GM19023 (cell line): ENCODE measurements at regions not wholly inside any gene's neighbourhood (a gene's known extent, or its start where the extent isn't known, plus 50 kb on each side); places are given as distances from the start of the nearest gene placed in this dataset.
"Not testable (repeated sequence)": the region's sequence is repeated elsewhere in the genome, so short reads cannot be mapped to it uniquely, and the experiment has no call there.

Experiments used
- ATAC-seq: cut with Tn5 transposase; IDR thresholded peaks from one replicate; pipeline ENCODE4 v1.9.1; 2021; ENCODE audit warnings: mild to moderate bottlenecking, moderate library complexity; ENCODE audit not compliant: unreplicated experiment

DNA sequence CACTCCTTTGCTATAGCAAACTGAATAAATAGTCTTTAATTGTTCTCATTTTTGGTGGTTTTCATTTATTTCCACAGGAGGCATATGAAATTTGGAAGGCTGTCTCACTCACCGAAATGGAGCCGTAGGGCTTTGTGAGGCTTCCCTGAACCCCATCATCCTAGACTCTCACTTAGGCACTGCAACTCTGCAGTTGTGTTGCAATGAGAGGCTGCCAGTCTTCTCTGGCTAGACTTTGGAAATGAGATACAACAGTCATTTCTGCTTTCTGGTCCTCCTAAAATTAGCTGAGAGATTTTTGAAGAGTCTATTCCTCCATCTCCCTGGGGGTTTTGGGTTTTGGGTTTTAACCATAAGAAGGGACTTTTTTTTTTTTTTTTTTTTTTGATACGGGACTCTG lies 146.5 kb downstream of the SH3BGRL start:
- no peak for ATAC-seq

DNA sequence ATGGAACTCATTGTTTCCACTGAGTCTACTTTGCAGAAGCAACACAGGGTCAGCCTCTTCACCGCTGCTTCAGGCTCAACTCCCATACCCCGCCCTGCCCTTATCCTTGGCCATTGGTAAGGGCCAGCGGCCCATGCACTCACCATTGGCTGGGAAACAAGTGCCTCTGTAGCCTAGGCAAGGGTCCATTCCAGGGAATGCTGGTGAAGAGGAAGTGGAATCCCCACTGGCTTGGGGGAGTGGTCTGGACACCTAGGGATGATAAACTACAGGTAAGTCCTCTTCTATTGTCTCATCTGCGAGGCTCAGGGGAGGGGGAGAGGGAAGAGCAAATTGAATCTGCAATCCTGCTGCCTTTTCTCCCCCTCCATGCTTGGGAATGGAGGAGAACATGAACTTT lies 153.1 kb downstream of the SH3BGRL start:
- ATAC-seq = no peak

DNA sequence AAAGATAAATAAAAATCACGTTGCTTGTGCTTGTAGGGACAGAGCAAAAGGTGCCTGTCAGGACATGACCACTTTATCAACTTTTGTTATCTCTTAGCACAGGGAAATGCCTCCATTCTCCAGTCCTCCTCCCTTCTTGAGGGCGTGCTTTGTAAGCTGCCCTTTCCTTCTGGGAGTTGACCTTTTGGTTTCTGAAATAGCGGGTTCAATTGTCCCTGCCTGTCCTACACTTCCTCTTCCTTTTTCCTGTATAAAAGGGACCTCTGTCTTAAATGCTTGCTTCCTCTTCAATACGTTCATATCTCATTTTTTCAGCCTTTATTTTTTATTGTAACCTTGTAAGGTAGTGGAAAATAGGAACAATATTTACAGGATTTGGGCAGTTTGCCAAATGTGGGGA lies 153.5 kb downstream of the SH3BGRL start:
- no peak for ATAC-seq

DNA sequence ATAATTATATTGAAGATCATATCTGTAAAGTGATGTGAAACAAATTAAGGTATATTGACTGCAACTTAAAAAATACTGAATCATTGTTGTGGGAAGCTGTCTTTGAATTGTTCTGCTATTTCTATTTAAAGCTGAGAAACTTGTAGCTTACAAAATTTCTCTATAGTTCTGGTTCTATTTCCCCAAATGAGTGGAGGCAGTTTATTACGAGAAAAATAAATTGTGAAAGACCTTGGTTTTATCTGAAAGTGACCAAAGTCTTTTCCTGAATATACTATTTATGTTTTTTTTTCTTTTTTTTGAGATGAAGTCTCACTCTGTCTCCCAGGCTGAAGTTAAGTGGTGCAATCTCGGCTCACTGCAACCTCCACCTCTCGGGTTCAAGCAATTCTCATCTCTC lies 165.4 kb downstream of the SH3BGRL start:
- no peak for ATAC-seq

DNA sequence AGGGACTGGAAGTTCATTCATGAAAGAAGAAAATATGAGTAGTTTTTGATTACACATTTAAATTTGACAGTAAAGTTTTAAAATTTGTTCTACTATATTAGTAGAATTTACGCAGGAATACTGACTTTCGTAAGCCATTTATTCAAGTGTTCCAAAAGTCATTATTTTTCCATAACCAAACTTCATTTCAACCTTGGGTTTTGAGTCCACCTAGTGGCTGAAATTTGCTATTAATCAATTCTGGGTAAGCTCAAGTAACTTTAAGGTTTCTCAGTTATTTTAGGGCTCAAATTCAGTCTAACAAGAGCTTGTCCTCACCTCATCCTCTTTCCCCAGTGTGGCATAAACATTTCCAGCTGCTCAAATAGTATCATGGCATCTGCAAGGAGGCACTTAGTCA lies 175.4 kb downstream of the SH3BGRL start:
- no peak for ATAC-seq

DNA sequence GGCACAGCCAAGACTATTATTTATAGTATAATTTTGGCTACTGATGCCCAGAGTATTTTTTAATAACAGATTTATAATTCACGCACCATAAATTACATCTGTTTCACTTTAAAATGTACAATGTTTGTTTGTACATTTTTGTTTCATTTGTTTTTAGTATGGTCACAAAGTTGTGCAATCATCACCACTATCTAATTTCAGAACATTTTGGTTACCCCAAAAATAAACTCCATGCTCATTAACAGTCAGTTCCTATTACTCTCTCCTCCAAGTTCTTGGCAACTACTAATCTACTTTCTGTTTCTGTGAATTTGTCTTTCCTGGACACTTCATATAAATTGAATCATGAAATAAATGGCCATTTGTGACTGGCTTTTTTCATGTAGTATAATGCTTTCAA lies 176.7 kb downstream of the SH3BGRL start:
- no peak for ATAC-seq

DNA sequence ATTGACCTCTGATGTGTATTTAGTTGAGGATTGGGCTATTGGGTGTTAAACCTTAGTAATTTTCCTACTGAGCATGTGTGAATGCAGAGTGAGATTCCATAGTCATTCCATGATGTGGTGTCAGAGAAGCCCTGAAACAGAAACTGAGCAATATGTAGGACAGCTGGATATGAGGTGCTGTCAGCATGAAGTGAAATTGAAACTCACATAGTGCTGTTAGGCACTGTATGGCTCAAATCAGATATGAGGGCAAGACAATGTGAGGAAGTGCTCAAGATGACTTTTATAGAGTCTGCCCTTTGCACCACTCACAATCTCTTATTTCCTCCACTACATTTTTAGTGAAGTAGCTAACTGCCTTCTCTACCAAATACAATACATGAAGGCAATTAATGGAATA lies 188.3 kb downstream of the SH3BGRL start:
- peak; percentile 72 for ATAC-seq

DNA sequence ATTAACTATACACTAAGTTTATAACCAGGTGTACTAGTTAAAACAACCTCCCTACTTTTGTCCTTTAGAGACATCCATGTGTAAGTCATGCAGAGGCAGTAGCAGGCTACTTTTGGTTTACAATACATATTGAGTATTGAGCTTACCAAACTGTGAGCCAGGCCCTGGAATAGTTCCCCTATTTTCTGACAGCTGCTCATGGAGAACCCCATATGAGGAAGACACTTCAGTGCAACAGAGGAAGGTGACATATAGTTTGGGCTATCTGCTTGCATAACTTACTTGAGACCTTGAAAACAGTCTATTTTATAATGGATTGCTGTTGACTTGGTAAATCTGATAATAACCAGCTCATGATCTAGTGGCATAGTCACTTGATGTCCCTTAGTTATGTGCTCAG lies 190.5 kb downstream of the SH3BGRL start:
- no peak for ATAC-seq

DNA sequence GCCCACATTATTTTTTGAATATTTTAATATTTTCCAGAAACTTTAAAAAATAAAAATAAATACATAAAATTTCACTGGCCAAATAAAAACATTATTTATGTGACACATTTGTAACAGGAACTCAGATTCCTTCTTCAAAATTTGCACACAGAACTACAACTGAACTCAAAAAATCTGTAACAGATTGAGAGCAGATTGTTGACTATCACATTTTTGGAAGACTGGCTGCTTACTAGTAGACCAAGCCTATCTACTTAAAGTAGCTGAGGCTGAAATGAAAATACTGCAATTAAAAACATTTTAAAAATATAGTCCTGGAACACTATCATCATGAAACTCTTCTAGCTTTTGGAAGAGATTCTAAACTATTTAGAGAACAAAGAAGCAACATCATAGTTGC lies 203.9 kb downstream of the SH3BGRL start:
- ATAC-seq = no peak

DNA sequence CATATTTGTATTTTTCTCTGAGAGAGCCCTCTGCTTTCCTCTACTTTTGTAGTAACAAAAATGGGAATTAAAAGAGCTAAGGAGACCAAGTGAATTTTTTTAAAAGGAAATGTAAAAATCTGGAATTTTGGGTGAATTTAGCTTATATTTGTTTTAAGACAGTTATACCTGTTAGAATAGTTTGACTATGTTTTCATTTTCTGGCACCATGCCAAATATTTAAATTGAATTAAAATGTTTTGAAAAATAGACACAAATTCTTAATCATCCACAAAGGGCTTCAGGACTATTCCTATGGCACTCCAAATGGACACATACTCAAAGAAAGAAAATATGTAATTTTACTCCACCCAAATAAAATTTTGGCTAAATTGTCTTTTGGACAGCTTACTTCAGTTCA lies 209.6 kb downstream of the SH3BGRL start:
- no peak for ATAC-seq

DNA sequence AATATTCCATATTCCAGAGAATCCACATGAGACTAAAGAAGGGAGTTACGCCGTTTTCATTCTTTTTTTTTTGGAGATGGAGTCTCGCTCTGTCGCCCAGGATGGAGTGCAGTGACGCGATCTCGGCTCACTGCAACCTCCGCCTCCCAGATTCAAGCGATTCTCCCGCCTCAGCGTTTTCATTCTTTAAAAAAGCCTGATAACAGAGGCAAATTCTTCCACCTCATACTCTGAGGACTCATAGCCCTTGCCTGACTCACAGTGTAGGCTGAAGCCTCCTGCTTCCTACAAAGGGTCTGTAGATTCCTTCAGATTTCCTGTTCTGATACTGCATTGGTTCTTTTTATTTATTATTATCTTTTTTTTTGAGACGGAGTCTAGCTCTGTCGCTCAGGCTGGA lies 210.5 kb downstream of the SH3BGRL start:
- ATAC-seq = no peak

DNA sequence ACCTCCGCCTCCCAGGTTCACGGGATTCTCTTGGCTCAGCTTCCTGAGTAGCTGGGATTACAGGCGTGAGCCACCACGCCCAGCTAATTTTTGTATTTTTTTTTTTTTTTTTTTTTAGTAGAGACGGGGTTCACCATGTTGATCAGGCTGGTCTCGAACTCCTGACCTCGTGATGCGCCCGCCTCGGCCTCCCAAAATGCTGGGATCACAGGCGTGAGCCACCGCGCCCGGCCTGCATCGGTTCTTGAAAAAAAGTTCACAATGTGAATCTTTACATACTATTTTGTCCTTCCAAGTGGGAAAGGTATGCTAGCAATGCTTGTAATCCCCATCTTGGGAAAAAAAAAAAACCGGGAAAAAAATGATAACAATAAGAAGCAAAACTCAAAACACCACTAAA lies 211.0 kb downstream of the SH3BGRL start:
- not testable (repeated sequence) for ATAC-seq

DNA sequence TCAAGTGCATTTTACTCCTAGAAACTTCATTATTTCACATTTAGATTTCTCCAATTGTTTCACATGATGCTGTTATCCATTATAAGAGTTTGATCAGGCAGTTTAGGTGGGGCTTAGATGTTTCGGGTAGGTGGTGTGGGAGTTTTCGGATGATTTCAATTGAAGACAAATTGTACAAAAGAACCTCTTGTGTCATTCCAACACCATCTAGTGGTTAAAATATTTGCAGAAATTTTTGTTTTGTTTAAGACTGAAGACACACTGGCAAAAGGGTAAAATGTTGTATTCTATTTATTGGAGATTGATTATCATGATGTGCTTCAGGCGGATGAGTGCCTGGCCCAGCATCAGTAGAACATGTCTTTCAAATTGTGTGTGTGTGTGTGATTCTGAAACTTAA lies 212.7 kb downstream of the SH3BGRL start:
- no peak for ATAC-seq
